Endothelial cell of umbilical vein (primary cell): ENCODE measurements at regions not wholly inside any gene's neighbourhood (a gene's known extent, or its start where the extent isn't known, plus 50 kb on each side); places are given as distances from the start of the nearest gene placed in this dataset.

Experiments used
- BruUV-seq: library from RNA; stranded (reverse); fragments of 400-500 nt; replicated peaks from 2 replicates; lab custom pipeline; 2021; lab: Mats Ljungman, UMichigan
- CTCF ChIA-PET: fragments of 300-600, 350-600 bp; sonication (Branson Sonifier 250); formaldehyde crosslinking; loops from one replicate; lab custom pipeline; 2021; ENCODE audit warnings: antibody characterized with exemption, inconsistent platforms; lab: Charles Lee
- POLR2A ChIA-PET: fragments of 300-600, 350-600 bp; sonication (Branson Sonifier 250); formaldehyde crosslinking; loops from one replicate; lab custom pipeline; 2021; ENCODE audit warnings: antibody characterized with exemption, inconsistent platforms; lab: Charles Lee
- DNase-seq: peaks from one replicate; pipeline ENCODE4 v3.0.0-alpha.2; 2011; ENCODE audit warnings: low read depth, low spot score
- FAIRE-seq: peaks from 2 replicates; lab custom pipeline; 2011; peaks lifted over from hg19 to GRCh38; lab: Jason Lieb, UNC
- H2AFZ ChIP-seq: 2 replicates; pipeline ENCODE4 v1.6.0; 2012; ENCODE audit warnings: low read depth, low read length, control low read depth, inconsistent platforms
- H3K27ac ChIP-seq: 2 replicates; pipeline ENCODE4 v1.5.1; 2011; ENCODE audit warnings: low read depth, mild to moderate bottlenecking, control low read depth, low read length, moderate library complexity; ENCODE audit not compliant: insufficient read depth
- H3K27me3 ChIP-seq, 2 experiments: 2 replicates each; pipeline versions ENCODE4 v1.6.0 to v1.6.1; 2011; ENCODE audit warnings: low read length in 2 of 2, mixed read lengths in 1 of 2; ENCODE audit not compliant: control insufficient read depth in 2 of 2, insufficient read depth in 2 of 2
- H3K36me3 ChIP-seq, 2 experiments: 2 replicates in 1 of 2; 3 replicates in 1 of 2; pipeline ENCODE4 v1.5.1; 2011; ENCODE audit warnings: low read length in 2 of 2, mild to moderate bottlenecking in 1 of 2, moderate library complexity in 1 of 2; ENCODE audit not compliant: control insufficient read depth in 2 of 2, insufficient read depth in 2 of 2; ENCODE audit errors: extremely low read depth in 1 of 2
- H3K4me1 ChIP-seq: 3 replicates; pipeline ENCODE4 v1.5.1; 2011; ENCODE audit warnings: mild to moderate bottlenecking, low read length; ENCODE audit not compliant: control insufficient read depth, insufficient read depth; ENCODE audit errors: extremely low read depth
- H3K4me2 ChIP-seq: 2 replicates; pipeline ENCODE4 v1.6.1; 2011; ENCODE audit warnings: low read length, control low read depth, mixed read lengths; ENCODE audit not compliant: insufficient read depth
- H3K4me3 ChIP-seq, 3 experiments: fragments of 200-600 bp in 1 of 3; sonication (generic), shearing (Covaris generic) in 1 of 3; replicated peaks in 1 of 3; 2 replicates each; pipeline ENCODE4 v1.5.1; 2011 to 2016; ENCODE audit warnings: control low read depth in 3 of 3, low read length in 3 of 3, mild to moderate bottlenecking in 2 of 3, inconsistent platforms in 1 of 3, low read depth in 1 of 3, moderate library complexity in 1 of 3; ENCODE audit not compliant: insufficient read depth in 1 of 3
- H3K79me2 ChIP-seq: 2 replicates; pipeline ENCODE4 v1.6.0; 2012; ENCODE audit warnings: low read length, inconsistent platforms; ENCODE audit not compliant: control insufficient read depth, insufficient read depth
- H3K9ac ChIP-seq: replicated peaks from 2 replicates; pipeline ENCODE3; 2011; ENCODE audit warnings: low read length, control low read depth; ENCODE audit not compliant: insufficient read depth; ENCODE audit errors: extremely low read depth
- H3K9me1 ChIP-seq: replicated peaks from 3 replicates; pipeline ENCODE4 v1.6.0; 2011; ENCODE audit warnings: mild to moderate bottlenecking, low read length; ENCODE audit not compliant: control insufficient read depth, insufficient read depth; ENCODE audit errors: extremely low read depth
- H3K9me3 ChIP-seq: replicated peaks from 2 replicates; pipeline ENCODE4 v1.5.1; 2012; ENCODE audit warnings: low read length, inconsistent platforms; ENCODE audit not compliant: control insufficient read depth, insufficient read depth
- H4K20me1 ChIP-seq: replicated peaks from 2 replicates; pipeline ENCODE3; 2011; ENCODE audit warnings: mild to moderate bottlenecking, low read length; ENCODE audit not compliant: control insufficient read depth, insufficient read depth; ENCODE audit errors: extremely low read depth
- EZH2 ChIP-seq: IDR thresholded peaks from 2 replicates; pipeline ENCODE4 v1.6.1; 2012; ENCODE audit warnings: borderline replicate concordance, low read depth, mild to moderate bottlenecking, moderate library complexity, low read length, inconsistent platforms; ENCODE audit not compliant: severe bottlenecking
- FOS ChIP-seq: IDR thresholded peaks from 2 replicates; pipeline ENCODE4 v1.6.1; 2011; ENCODE audit warnings: mild to moderate bottlenecking, low read length, moderate library complexity, borderline replicate concordance; ENCODE audit not compliant: insufficient read depth
- GATA2 ChIP-seq: IDR thresholded peaks from 2 replicates; pipeline ENCODE4 v1.7.0; 2011; ENCODE audit warnings: low read depth, mild to moderate bottlenecking, moderate library complexity, mixed read lengths, low read length; ENCODE audit not compliant: insufficient read length, insufficient read depth
- MYC ChIP-seq: IDR thresholded peaks from one replicate; pipeline ENCODE4 v1.6.1; 2011; ENCODE audit warnings: mild to moderate bottlenecking, low read depth, low read length
- POLR2AphosphoS5 ChIP-seq: IDR thresholded peaks from 2 replicates; pipeline ENCODE4 v1.6.1; 2012; ENCODE audit warnings: low read depth, mild to moderate bottlenecking, control low read depth, low read length, moderate library complexity; ENCODE audit not compliant: insufficient read depth
- dilution Hi-C: fragments of 300-500 bp; cut with MboI; formaldehyde crosslinking; loops from one replicate; pipeline ENCODE4 v1.15.0; 2019; ENCODE audit warnings: low sequenced_read_pairs; ENCODE audit not compliant: extremely low pct_ligation_motif_present
- intact Hi-C: fragments of 100-400 bp; cut with micrococcal nuclease; formaldehyde crosslinking; loops from one replicate; pipeline ENCODE4 v1.10.0; 2022
- TF ChIP-seq, protein P1 (sequence below), 2 donors: IDR thresholded peaks; 1 replicate in 1 of 2; 2 replicates in 1 of 2; pipeline ENCODE4 v1.5.1; 2011; ENCODE audit warnings: low read length in 2 of 2, mild to moderate bottlenecking in 2 of 2, moderate library complexity in 2 of 2, control low read depth in 1 of 2, inconsistent platforms in 1 of 2, low read depth in 1 of 2; ENCODE audit not compliant: insufficient read depth in 1 of 2; ENCODE audit errors: extremely low read depth in 1 of 2
- TF ChIP-seq, protein P2 (sequence below): IDR thresholded peaks from 2 replicates; pipeline ENCODE4 v1.6.1; 2011; ENCODE audit not compliant: insufficient read depth, insufficient read length

DNA sequence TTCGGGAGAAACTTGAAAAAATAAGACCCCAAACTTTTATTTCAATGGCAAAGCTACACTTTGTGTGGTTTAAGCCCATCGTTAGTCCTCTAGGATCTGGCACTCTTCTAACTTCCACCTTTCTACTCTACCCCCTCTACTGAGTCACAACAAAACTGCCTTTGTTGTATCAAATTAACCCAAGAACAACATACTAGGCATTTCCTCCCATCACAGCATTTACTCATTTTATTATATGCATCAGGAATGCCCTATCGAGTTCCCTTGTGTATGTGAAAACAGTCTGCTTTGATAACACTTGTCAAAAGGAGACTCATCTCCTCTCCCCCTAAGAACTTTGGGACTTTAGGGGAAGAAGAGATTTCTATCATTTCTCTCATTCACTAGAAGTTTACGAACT lies 158.9 kb upstream of the FREM1 start:
- dilution Hi-C loops, result no loop called here
- POLR2A ChIA-PET, result no interaction called here
- H3K36me3 ChIP-seq, result no peaks in the 10 kb centered on the region
- no peaks in the 10 kb centered on the region for H4K20me1 ChIP-seq
- peak overlapping the region; percentile 52 for H2AFZ ChIP-seq
- no peaks in the 10 kb centered on the region for H3K9me1 ChIP-seq
- no peak overlapping the region for H3K9ac ChIP-seq
- no peaks in the 10 kb centered on the region for H3K79me2 ChIP-seq
- no TSS peak for BruUV-seq
- peak overlapping the region; percentile 15 for H3K27ac ChIP-seq
- no peak overlapping the region for H3K4me3 ChIP-seq
- FAIRE-seq, result peak; percentile 15
- peak overlapping the region; percentile 38 for H3K4me2 ChIP-seq
- intact Hi-C loops, result no loop called here
- H3K4me1 ChIP-seq, result peaks cover 30% of the 10 kb centered on the region
- DNase-seq, result peak; percentile 54
- CTCF ChIA-PET, result no interaction called here
- H3K27me3 ChIP-seq, result no peaks in the 10 kb centered on the region
- TF ChIP-seq POLR2AphosphoS5 (no peak), FOS (no peak), MYC (no peak), GATA2 (peak; percentile 51)
- TF ChIP-seq, protein P1, sequence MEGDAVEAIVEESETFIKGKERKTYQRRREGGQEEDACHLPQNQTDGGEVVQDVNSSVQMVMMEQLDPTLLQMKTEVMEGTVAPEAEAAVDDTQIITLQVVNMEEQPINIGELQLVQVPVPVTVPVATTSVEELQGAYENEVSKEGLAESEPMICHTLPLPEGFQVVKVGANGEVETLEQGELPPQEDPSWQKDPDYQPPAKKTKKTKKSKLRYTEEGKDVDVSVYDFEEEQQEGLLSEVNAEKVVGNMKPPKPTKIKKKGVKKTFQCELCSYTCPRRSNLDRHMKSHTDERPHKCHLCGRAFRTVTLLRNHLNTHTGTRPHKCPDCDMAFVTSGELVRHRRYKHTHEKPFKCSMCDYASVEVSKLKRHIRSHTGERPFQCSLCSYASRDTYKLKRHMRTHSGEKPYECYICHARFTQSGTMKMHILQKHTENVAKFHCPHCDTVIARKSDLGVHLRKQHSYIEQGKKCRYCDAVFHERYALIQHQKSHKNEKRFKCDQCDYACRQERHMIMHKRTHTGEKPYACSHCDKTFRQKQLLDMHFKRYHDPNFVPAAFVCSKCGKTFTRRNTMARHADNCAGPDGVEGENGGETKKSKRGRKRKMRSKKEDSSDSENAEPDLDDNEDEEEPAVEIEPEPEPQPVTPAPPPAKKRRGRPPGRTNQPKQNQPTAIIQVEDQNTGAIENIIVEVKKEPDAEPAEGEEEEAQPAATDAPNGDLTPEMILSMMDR (IDR thresholded peaks at IDR 0.05; ENCODE audit: extremely low read depth in 1 of 2, insufficient read depth in 1 of 2, low read depth in 1 of 2, low read length in 2 of 2), result no peak
- no peaks in the 10 kb centered on the region for H3K9me3 ChIP-seq

- intact Hi-C loops, result no loop called here
- CTCF ChIA-PET, result interaction anchor here (0.9 kb wide), 1 partner anchor 19 kb away, joined by 3 read pairs; no protein-coding TSS in a partner anchor
Measured at GRCh38 chr9:15068261-15068660, 158.0 kb upstream of the FREM1 start.

More at GRCh38 chr9:15068261-15068660, 158.0 kb upstream of the FREM1 start:
- Histone ChIP-seq H3K9ac (no peak overlapping the region), H3K4me2 (peak overlapping the region; percentile 14), H3K79me2 (no peaks in the 10 kb centered on the region), H2AFZ (no peak overlapping the region), H3K36me3 (no peaks in the 10 kb centered on the region), H3K4me3 (no peak overlapping the region), H3K27ac (no peak overlapping the region), H3K9me1 (no peaks in the 10 kb centered on the region), H4K20me1 (no peaks in the 10 kb centered on the region), H3K4me1 (peaks cover 30% of the 10 kb centered on the region), H3K9me3 (no peaks in the 10 kb centered on the region), H3K27me3 (no peaks in the 10 kb centered on the region)
- dilution Hi-C loops, result no loop called here
- FAIRE-seq (no peak), DNase-seq (peak; percentile 36)
- no TSS peak for BruUV-seq
- TF ChIP-seq, protein P2, sequence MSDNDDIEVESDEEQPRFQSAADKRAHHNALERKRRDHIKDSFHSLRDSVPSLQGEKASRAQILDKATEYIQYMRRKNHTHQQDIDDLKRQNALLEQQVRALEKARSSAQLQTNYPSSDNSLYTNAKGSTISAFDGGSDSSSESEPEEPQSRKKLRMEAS, result no peak
- TF ChIP-seq GATA2 (no peak), EZH2 (no peak)
- POLR2A ChIA-PET, result no interaction called here
